ENCODE measurements at regions not wholly inside any gene's neighbourhood (a gene's known extent, or its start where the extent isn't known, plus 50 kb on each side); places are given as distances from the start of the nearest gene placed in this dataset.

GRCh38 chr15:62881056-62881455, 161.5 kb upstream of the TPM1 start:
- DNase-seq (ENCODE audit: low spot score): no peak
- no peak for TF ChIP-seq CTCF (IDR thresholded peaks at IDR 0.05; ENCODE audit: extremely low read depth, missing control alignments)

- DNase-seq (ENCODE audit: low spot score): no peak
- no peak for TF ChIP-seq CTCF (IDR thresholded peaks at IDR 0.05; ENCODE audit: extremely low read depth, missing control alignments)
Measured at GRCh38 chr15:62883938-62884479, 158.5 kb upstream of the TPM1 start.

DNA sequence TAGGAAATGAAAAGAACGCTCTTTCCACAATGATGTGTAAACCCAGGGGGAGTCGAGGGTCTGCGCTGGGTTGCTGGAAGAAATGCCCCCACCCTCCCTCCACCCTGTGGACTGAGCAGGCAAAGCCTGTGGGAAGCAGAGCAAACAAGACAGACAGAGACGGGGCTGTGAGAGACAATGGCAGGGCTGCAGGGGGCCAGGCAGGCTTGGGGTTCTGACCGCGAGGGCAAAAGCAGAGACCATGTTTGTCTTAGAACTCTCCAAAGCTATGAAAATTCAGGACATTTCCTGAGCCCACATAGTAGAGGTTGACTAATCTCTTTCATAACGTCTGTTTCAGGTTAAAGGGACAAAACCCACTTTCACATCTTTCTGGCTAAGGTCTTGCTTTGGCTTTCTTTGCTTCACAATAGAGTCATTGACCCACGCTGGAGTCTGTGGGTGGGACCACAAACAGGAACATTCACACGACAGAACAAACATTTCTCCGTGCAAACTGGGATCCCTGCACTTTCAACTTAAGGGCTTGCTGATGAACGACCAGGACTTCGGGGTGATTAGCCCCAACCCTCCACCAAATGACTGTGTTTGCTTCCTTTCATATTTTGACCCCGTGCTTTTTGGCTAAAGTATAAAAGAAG, 156.0 kb upstream of the TPM1 start:
- DNase-seq (ENCODE audit: low spot score): no peak
- TF ChIP-seq CTCF (IDR thresholded peaks at IDR 0.05; ENCODE audit: extremely low read depth, missing control alignments): no peak

DNA sequence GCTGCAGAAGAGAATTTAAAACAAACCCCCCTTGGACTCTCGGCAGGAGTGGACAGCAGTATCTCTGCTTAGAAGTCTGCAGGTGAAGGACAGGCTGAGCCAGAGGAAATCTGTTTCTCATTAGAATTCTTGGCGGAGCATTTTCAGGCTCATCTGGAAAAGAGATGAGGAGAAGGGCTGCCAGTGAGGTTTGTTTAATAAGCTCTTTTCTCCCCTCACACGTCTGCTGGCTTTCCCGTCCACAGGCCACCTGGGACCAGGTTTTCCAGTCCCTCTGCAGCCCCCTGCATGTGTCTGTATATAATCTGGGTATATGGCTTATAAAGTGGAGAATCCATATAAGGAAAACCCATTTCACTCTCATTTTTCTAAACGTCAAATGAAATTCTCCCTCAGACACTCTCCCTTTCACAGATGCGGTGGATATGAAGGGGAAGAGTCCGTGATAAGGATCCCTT, 155.4 kb upstream of the TPM1 start:
- TF ChIP-seq CTCF (IDR thresholded peaks at IDR 0.05; ENCODE audit: extremely low read depth, missing control alignments): no peak
- DNase-seq (ENCODE audit: low spot score): no peak

GRCh38 chr15:62888623-62889022, 153.9 kb upstream of the TPM1 start:
- no peak for DNase-seq (ENCODE audit: low spot score)
- TF ChIP-seq CTCF (IDR thresholded peaks at IDR 0.05; ENCODE audit: extremely low read depth, missing control alignments): no peak

GRCh38 chr15:62889141-62889661, 153.3 kb upstream of the TPM1 start:
- TF ChIP-seq CTCF (IDR thresholded peaks at IDR 0.05; ENCODE audit: extremely low read depth, missing control alignments): no peak
- DNase-seq (ENCODE audit: low spot score): no peak

- DNase-seq (ENCODE audit: low spot score): no peak
- no peak for TF ChIP-seq CTCF (IDR thresholded peaks at IDR 0.05; ENCODE audit: extremely low read depth, missing control alignments)
Measured at GRCh38 chr15:62889734-62890505, 152.6 kb upstream of the TPM1 start.
